ENCODE measurements at regions not wholly inside any gene's neighbourhood (a gene's known extent, or its start where the extent isn't known, plus 50 kb on each side); places are given as distances from the start of the nearest gene placed in this dataset.

DNA sequence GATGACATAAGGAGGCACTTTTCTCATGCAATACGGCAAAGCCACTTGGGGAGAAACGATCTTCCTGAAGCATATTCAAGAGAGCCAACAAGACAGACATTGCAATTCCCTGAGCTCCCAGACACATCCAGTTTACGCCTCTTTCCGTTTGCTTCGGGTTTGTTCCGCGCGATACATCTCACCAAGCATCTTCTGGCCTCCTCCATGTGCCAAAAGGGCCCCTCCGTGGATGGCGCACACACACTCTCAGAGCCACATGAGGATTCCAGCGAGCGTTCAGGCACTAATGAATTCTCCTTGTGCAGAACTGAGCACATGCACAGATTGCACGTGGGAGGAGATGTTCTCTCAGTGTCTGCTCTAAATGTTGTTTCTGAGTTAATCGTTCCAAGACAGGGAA, 146.7 kb upstream of the SHISA6 start:
- ChIA-PET POLR2A (no interaction called here), CTCF (no interaction called here)
- TF ChIP-seq SUZ12 (IDR thresholded peaks at IDR 0.05), result no peak
- no peak for TF ChIP-seq FOXK2 (IDR thresholded peaks at IDR 0.05)
- TF ChIP-seq, protein P1, sequence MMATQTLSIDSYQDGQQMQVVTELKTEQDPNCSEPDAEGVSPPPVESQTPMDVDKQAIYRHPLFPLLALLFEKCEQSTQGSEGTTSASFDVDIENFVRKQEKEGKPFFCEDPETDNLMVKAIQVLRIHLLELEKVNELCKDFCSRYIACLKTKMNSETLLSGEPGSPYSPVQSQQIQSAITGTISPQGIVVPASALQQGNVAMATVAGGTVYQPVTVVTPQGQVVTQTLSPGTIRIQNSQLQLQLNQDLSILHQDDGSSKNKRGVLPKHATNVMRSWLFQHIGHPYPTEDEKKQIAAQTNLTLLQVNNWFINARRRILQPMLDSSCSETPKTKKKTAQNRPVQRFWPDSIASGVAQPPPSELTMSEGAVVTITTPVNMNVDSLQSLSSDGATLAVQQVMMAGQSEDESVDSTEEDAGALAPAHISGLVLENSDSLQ (IDR thresholded peaks at IDR 0.05), result no peak
- TF ChIP-seq L3MBTL2 (conservative IDR thresholded peaks at IDR 0.05), result no peak
- TF ChIP-seq BHLHE40 (IDR thresholded peaks at IDR 0.05; ENCODE audit: borderline replicate concordance), result no peak
- TF ChIP-seq LEF1 (IDR thresholded peaks at IDR 0.05; ENCODE audit: borderline replicate concordance), result no peak
- no peak for TF ChIP-seq NFRKB (IDR thresholded peaks at IDR 0.05)
- no peak for TF ChIP-seq ELF4 (IDR thresholded peaks at IDR 0.05)
- no peak for DNase-seq (ENCODE audit: extremely low spot score)

DNA sequence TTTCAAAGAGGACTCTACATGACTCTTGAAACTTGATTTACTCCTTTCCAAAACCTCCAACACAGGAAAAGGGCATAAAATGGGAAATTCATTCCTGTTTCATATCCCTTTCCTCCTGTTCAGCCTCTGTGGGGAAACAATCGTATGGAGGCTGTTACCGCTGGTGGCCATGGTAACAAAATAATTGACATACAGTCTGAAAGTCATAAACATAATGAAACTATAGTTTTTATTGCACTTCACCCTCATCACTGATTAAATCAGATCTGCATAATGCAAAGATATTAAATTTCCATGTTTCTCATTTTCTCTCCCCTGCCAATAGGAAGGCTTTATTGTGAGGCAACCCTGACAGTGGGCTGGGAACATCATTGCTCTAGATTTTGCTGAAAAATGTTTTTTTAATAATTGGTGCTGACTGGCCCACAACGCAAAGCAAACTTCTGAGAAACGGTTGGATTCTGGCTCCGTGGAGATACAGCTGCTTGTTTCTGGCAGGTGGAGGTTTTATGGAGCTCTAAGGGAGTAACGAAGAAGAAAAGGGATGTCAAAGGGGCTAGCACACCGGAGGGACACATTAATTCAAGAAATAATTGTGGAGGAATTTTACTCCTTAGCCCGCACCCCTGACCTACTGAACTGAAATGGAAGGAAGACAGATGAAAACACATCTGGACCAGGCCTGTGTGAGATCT, 154.2 kb upstream of the SHISA6 start:
- ChIA-PET CTCF (interaction anchor here (1.1 kb wide), 1 partner anchor 17 kb away, joined by 6 read pairs; no protein-coding TSS in a partner anchor), POLR2A (no interaction called here)
- no peak for DNase-seq (ENCODE audit: extremely low spot score)
- TF ChIP-seq, protein P1 (IDR thresholded peaks at IDR 0.05), result no peak
- TF ChIP-seq LEF1 (IDR thresholded peaks at IDR 0.05; ENCODE audit: borderline replicate concordance), result no peak
- TF ChIP-seq ARNT (IDR thresholded peaks at IDR 0.05), result no peak
- no peak for TF ChIP-seq L3MBTL2 (conservative IDR thresholded peaks at IDR 0.05)
- TF ChIP-seq ZNF384 (IDR thresholded peaks at IDR 0.05), result no peak
- TF ChIP-seq FOXK2 (IDR thresholded peaks at IDR 0.05), result no peak
- TF ChIP-seq CTBP1 (IDR thresholded peaks at IDR 0.05; ENCODE audit: borderline replicate concordance), result no peak
- no peak for TF ChIP-seq BHLHE40 (IDR thresholded peaks at IDR 0.05; ENCODE audit: borderline replicate concordance)
- TF ChIP-seq FOXM1 (IDR thresholded peaks at IDR 0.05; ENCODE audit: borderline replicate concordance), result no peak
- no peak for TF ChIP-seq TARDBP (IDR thresholded peaks at IDR 0.05)
- no peak for TF ChIP-seq FOXA1 (IDR thresholded peaks at IDR 0.05)
- no peak for TF ChIP-seq SP1 (IDR thresholded peaks at IDR 0.05)
- TF ChIP-seq NFRKB (IDR thresholded peaks at IDR 0.05), result no peak
- no peak for TF ChIP-seq HDGF (IDR thresholded peaks at IDR 0.05; ENCODE audit: borderline replicate concordance)
- no peak for TF ChIP-seq SUZ12 (IDR thresholded peaks at IDR 0.05)
- TF ChIP-seq ELF4 (IDR thresholded peaks at IDR 0.05), result no peak

DNA sequence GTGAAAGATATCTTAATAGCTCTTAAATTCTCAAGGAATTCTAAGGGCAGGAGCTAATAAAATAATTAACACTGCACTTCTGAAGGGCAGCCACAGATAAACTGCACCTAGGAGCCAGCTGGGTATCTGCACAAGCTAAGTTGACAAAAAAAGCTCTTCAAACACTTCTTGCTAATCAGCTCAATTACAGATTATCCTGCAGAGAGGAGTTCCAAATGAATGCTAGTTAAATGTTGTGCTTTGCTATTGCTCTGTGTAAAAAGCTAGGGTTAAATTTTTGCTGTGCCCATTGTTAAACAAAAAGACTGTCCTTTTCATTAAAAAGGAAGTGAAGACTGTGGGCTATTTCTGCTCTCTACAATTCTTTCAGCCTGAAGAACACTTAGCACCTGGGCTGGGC, 158.5 kb upstream of the SHISA6 start:
- ChIA-PET POLR2A (no interaction called here), CTCF (no interaction called here)
- TF ChIP-seq L3MBTL2 (conservative IDR thresholded peaks at IDR 0.05), result no peak
- no peak for TF ChIP-seq SP1 (IDR thresholded peaks at IDR 0.05)
- no peak for TF ChIP-seq FOXM1 (IDR thresholded peaks at IDR 0.05; ENCODE audit: borderline replicate concordance)
- TF ChIP-seq ZNF384 (IDR thresholded peaks at IDR 0.05), result no peak
- TF ChIP-seq LEF1 (IDR thresholded peaks at IDR 0.05; ENCODE audit: borderline replicate concordance), result no peak
- no peak for TF ChIP-seq BHLHE40 (IDR thresholded peaks at IDR 0.05; ENCODE audit: borderline replicate concordance)
- TF ChIP-seq FOXA1 (IDR thresholded peaks at IDR 0.05), result no peak
- TF ChIP-seq TARDBP (IDR thresholded peaks at IDR 0.05), result no peak
- no peak for DNase-seq (ENCODE audit: extremely low spot score)

DNA sequence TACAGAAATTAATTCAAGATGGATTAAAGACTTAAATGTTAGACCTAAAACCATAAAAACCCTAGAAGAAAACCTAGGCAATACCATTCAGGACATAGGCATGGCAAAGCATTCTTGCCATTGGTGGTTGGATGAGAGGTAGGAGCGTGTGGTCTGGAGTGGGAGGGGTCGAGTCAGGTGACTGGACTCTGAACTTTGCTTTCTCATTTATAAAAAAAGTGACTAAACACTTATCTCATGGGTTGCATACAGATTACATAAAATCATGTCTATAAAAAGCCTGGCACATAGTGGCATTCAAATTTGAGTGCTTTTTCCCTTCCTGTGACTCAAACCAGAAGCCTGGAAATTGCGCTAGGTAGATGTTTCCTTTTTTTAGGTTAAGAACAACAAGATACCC, 159.7 kb upstream of the SHISA6 start:
- DNase-seq (ENCODE audit: extremely low spot score), result no peak
- ChIA-PET POLR2A (no interaction called here), CTCF (no interaction called here)
- TF ChIP-seq FOXM1 (IDR thresholded peaks at IDR 0.05; ENCODE audit: borderline replicate concordance), result no peak
- no peak for TF ChIP-seq LEF1 (IDR thresholded peaks at IDR 0.05; ENCODE audit: borderline replicate concordance)
- no peak for TF ChIP-seq SUZ12 (IDR thresholded peaks at IDR 0.05)
- no peak for TF ChIP-seq ZNF384 (IDR thresholded peaks at IDR 0.05)
- TF ChIP-seq, protein P1 (IDR thresholded peaks at IDR 0.05), result no peak
- no peak for TF ChIP-seq NFRKB (IDR thresholded peaks at IDR 0.05)
- TF ChIP-seq L3MBTL2 (conservative IDR thresholded peaks at IDR 0.05), result no peak
- TF ChIP-seq HDGF (IDR thresholded peaks at IDR 0.05; ENCODE audit: borderline replicate concordance), result no peak
- no peak for TF ChIP-seq ELF4 (IDR thresholded peaks at IDR 0.05)
- TF ChIP-seq FOXA1 (IDR thresholded peaks at IDR 0.05), result no peak

DNA sequence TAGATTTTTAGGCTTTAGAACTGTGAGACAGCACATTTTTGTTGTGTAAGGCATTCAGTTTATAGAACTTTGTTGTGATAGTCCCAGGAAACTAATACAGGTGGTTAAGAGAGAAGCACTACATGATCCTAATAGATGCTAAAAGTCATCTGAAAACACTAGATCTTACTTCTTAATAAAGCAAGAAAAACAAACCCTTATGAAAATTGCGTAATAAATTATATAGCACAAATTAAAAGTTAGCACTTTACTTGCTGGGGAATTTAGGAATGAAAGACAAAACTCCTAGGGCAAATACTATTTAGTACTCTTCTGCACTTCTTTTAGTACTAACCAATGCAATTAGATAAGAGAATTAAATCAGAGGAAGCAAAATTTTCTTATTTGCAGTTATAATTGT, 163.3 kb upstream of the SHISA6 start:
- TF ChIP-seq TARDBP (IDR thresholded peaks at IDR 0.05), result no peak
- no peak for TF ChIP-seq FOXM1 (IDR thresholded peaks at IDR 0.05; ENCODE audit: borderline replicate concordance)
- TF ChIP-seq L3MBTL2 (conservative IDR thresholded peaks at IDR 0.05), result no peak
- no peak for TF ChIP-seq FOXK2 (IDR thresholded peaks at IDR 0.05)
- TF ChIP-seq ELF4 (IDR thresholded peaks at IDR 0.05), result no peak
- TF ChIP-seq LEF1 (IDR thresholded peaks at IDR 0.05; ENCODE audit: borderline replicate concordance), result no peak
- TF ChIP-seq ZNF384 (IDR thresholded peaks at IDR 0.05), result no peak
- TF ChIP-seq NFRKB (IDR thresholded peaks at IDR 0.05), result no peak
- TF ChIP-seq HDGF (IDR thresholded peaks at IDR 0.05; ENCODE audit: borderline replicate concordance), result no peak
- no peak for TF ChIP-seq BHLHE40 (IDR thresholded peaks at IDR 0.05; ENCODE audit: borderline replicate concordance)
- TF ChIP-seq ARNT (IDR thresholded peaks at IDR 0.05), result no peak
- no peak for TF ChIP-seq FOXA1 (IDR thresholded peaks at IDR 0.05)
- no peak for TF ChIP-seq SP1 (IDR thresholded peaks at IDR 0.05)
- no peak for TF ChIP-seq SUZ12 (IDR thresholded peaks at IDR 0.05)
- TF ChIP-seq, protein P1 (IDR thresholded peaks at IDR 0.05), result no peak
- no peak for TF ChIP-seq CTBP1 (IDR thresholded peaks at IDR 0.05; ENCODE audit: borderline replicate concordance)
- POLR2A ChIA-PET, result no interaction called here
- CTCF ChIA-PET, result no interaction called here
- DNase-seq (ENCODE audit: extremely low spot score), result no peak
